ENCODE measurements at regions not wholly inside any gene's neighbourhood (a gene's known extent, or its start where the extent isn't known, plus 50 kb on each side); places are given as distances from the start of the nearest gene placed in this dataset.

- H3K9me3 Mint-ChIP-seq (ENCODE audit: unreplicated experiment) = no peaks in the 10 kb centered on the region
- H3K4me3 Mint-ChIP-seq (ENCODE audit: unreplicated experiment) = no peak overlapping the region
- TF ChIP-seq CTCF (IDR thresholded peaks at IDR 0.05; ENCODE audit: unreplicated experiment) = no peak
- no peak for DNase-seq (ENCODE audit: low spot score)
- H3K27me3 Mint-ChIP-seq (ENCODE audit: unreplicated experiment) = peaks cover 5% of the 10 kb centered on the region
- peaks cover 40% of the 10 kb centered on the region for H3K4me1 Mint-ChIP-seq (ENCODE audit: unreplicated experiment)
- peak overlapping the region; percentile 2 for H3K27ac Mint-ChIP-seq (ENCODE audit: unreplicated experiment)
- no peaks in the 10 kb centered on the region for H3K36me3 Mint-ChIP-seq (ENCODE audit: low read depth, unreplicated experiment)
These were observed 68.6 kb upstream of the MRTFB start for GRCh38 chr16:14002416-14002990.

GRCh38 chr16:14003074-14003570 lies 68.0 kb upstream of the MRTFB start:
- peaks cover 5% of the 10 kb centered on the region for H3K27me3 Mint-ChIP-seq (ENCODE audit: unreplicated experiment)
- TF ChIP-seq CTCF (IDR thresholded peaks at IDR 0.05; ENCODE audit: unreplicated experiment) = no peak
- DNase-seq (ENCODE audit: low spot score) = peak; percentile 33
- peaks cover 35% of the 10 kb centered on the region for H3K4me1 Mint-ChIP-seq (ENCODE audit: unreplicated experiment)
- peak overlapping the region; percentile 77 for H3K4me3 Mint-ChIP-seq (ENCODE audit: unreplicated experiment)
- no peaks in the 10 kb centered on the region for H3K9me3 Mint-ChIP-seq (ENCODE audit: unreplicated experiment)
- H3K36me3 Mint-ChIP-seq (ENCODE audit: low read depth, unreplicated experiment) = no peaks in the 10 kb centered on the region
- H3K27ac Mint-ChIP-seq (ENCODE audit: unreplicated experiment) = peak overlapping the region; percentile 2

- no peak overlapping the region for H3K27ac Mint-ChIP-seq (ENCODE audit: unreplicated experiment)
- peaks cover 28% of the 10 kb centered on the region for H3K4me1 Mint-ChIP-seq (ENCODE audit: unreplicated experiment)
- H3K27me3 Mint-ChIP-seq (ENCODE audit: unreplicated experiment) = peaks cover 3% of the 10 kb centered on the region
- no peak overlapping the region for H3K4me3 Mint-ChIP-seq (ENCODE audit: unreplicated experiment)
- no peaks in the 10 kb centered on the region for H3K36me3 Mint-ChIP-seq (ENCODE audit: low read depth, unreplicated experiment)
- DNase-seq (ENCODE audit: low spot score) = no peak
- no peaks in the 10 kb centered on the region for H3K9me3 Mint-ChIP-seq (ENCODE audit: unreplicated experiment)
- TF ChIP-seq CTCF (IDR thresholded peaks at IDR 0.05; ENCODE audit: unreplicated experiment) = no peak
These were observed 66.9 kb upstream of the MRTFB start for GRCh38 chr16:14004031-14004728.

- Mint-ChIP-seq H3K27me3 (ENCODE audit: unreplicated experiment) (no peaks in the 10 kb centered on the region), H3K9me3 (ENCODE audit: unreplicated experiment) (no peaks in the 10 kb centered on the region), H3K4me1 (ENCODE audit: unreplicated experiment) (peaks cover 21% of the 10 kb centered on the region), H3K4me3 (ENCODE audit: unreplicated experiment) (no peak overlapping the region), H3K36me3 (ENCODE audit: low read depth, unreplicated experiment) (no peaks in the 10 kb centered on the region), H3K27ac (ENCODE audit: unreplicated experiment) (no peak overlapping the region)
- no peak for TF ChIP-seq CTCF (IDR thresholded peaks at IDR 0.05; ENCODE audit: unreplicated experiment)
- DNase-seq (ENCODE audit: low spot score) = no peak
These were observed 66.3 kb upstream of the MRTFB start for GRCh38 chr16:14004729-14005315.

GRCh38 chr16:14005335-14005734 lies 65.8 kb upstream of the MRTFB start:
- no peak for DNase-seq (ENCODE audit: low spot score)
- Mint-ChIP-seq H3K27me3 (ENCODE audit: unreplicated experiment) (no peaks in the 10 kb centered on the region), H3K36me3 (ENCODE audit: low read depth, unreplicated experiment) (no peaks in the 10 kb centered on the region), H3K27ac (ENCODE audit: unreplicated experiment) (no peak overlapping the region), H3K4me3 (ENCODE audit: unreplicated experiment) (no peak overlapping the region), H3K9me3 (ENCODE audit: unreplicated experiment) (no peaks in the 10 kb centered on the region), H3K4me1 (ENCODE audit: unreplicated experiment) (peaks cover 17% of the 10 kb centered on the region)
- TF ChIP-seq CTCF (IDR thresholded peaks at IDR 0.05; ENCODE audit: unreplicated experiment) = no peak
